Suprapubic skin (tissue), 3 donors: ENCODE measurements at regions not wholly inside any gene's neighbourhood (a gene's known extent, or its start where the extent isn't known, plus 50 kb on each side); places are given as distances from the start of the nearest gene placed in this dataset.

Source experiments
- CTCF ChIP-seq, 2 donors: fragments of 200-600 bp in 1 of 2; fragments of 450-650 bp in 1 of 2; sonication (generic) in 1 of 2; IDR thresholded peaks; one replicate each; pipeline ENCODE4 v1.5.1; 2016 to 2019; ENCODE audit warnings: antibody characterized with exemption in 2 of 2, mild to moderate bottlenecking in 1 of 2, moderate library complexity in 1 of 2
- POLR2AphosphoS5 ChIP-seq, 3 donors: sonication (generic); formaldehyde crosslinking; IDR thresholded peaks; one replicate each; pipeline ENCODE4 v1.6.1; 2017; ENCODE audit warnings: antibody characterized with exemption in 3 of 3

DNA sequence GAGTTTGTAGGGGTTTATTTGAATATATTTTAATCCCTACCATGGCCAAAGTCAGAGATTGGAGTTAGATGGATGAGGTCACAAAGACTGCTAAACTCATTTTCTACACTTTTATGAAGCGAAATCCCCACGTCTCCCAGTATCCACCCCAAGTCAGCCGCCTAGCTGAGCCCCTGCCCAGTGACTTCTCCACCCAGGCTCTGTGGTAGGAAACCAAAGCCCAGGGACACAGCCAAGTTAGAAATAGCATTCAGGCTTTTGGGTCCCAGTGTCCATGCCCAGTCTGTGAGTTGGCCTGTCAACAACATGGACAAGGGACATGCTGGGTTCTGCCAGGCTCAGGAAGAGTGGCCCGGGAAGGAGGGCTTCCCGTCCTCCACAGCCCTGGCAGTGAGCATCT is 474.0 kb downstream of the FOXO1 start:
- no peak for TF ChIP-seq CTCF (IDR thresholded peaks at IDR 0.05)
- TF ChIP-seq POLR2AphosphoS5 (IDR thresholded peaks at IDR 0.05): no peak
